GM23338 (cell line): ENCODE measurements at regions not wholly inside any gene's neighbourhood (a gene's known extent, or its start where the extent isn't known, plus 50 kb on each side); places are given as distances from the start of the nearest gene placed in this dataset.

ENCODE experiments used
- ATAC-seq: fragments of 200-7000 bp; cut with Tn5 transposase; 3 replicates; pipeline ENCODE4 v1.9.1; 2020
- DNase-seq: peaks from one replicate; pipeline ENCODE4 v3.0.0-alpha.2; 2015; ENCODE audit warnings: low spot score
- H2AFZ ChIP-seq: fragments of 200-600 bp; sonication (generic); 2 replicates; pipeline ENCODE4 v1.8.0; 2016; ENCODE audit warnings: antibody characterized with exemption, mild to moderate bottlenecking, moderate library complexity
- H3F3A ChIP-seq: fragments of 200-600 bp; sonication (generic); replicated peaks from 2 replicates; pipeline ENCODE4 v1.8.0; 2017; ENCODE audit warnings: antibody characterized with exemption, mixed run types, low read depth
- H3K27ac ChIP-seq: fragments of 200-600 bp; sonication (generic); 2 replicates; pipeline ENCODE4 v1.6.1; 2016; ENCODE audit warnings: low read depth
- H3K27me3 ChIP-seq: fragments of 200-600 bp; sonication (generic); 2 replicates; pipeline ENCODE4 v1.8.0; 2016; ENCODE audit warnings: mild to moderate bottlenecking, mixed run types, moderate library complexity; ENCODE audit not compliant: insufficient read depth
- H3K36me3 ChIP-seq: fragments of 200-600 bp; sonication (generic); 2 replicates; pipeline ENCODE4 v1.8.0; 2016; ENCODE audit warnings: mild to moderate bottlenecking; ENCODE audit not compliant: insufficient read depth
- H3K4me1 ChIP-seq: fragments of 200-600 bp; sonication (generic); 2 replicates; pipeline ENCODE4 v1.8.0; 2016; ENCODE audit warnings: mild to moderate bottlenecking, moderate library complexity; ENCODE audit not compliant: insufficient read depth
- H3K4me2 ChIP-seq: fragments of 200-600 bp; sonication (generic); 2 replicates; pipeline ENCODE4 v1.7.1; 2017; ENCODE audit warnings: mixed run types
- H3K4me3 ChIP-seq: fragments of 200-600 bp; sonication (generic); 2 replicates; pipeline ENCODE4 v1.6.1; 2016; ENCODE audit warnings: mixed run types
- H3K79me2 ChIP-seq: fragments of 200-600 bp; sonication (generic); replicated peaks from 2 replicates; pipeline ENCODE4 v1.8.0; 2017; ENCODE audit warnings: mild to moderate bottlenecking; ENCODE audit not compliant: insufficient read depth
- H3K9me2 ChIP-seq: fragments of 200-600 bp; sonication (generic); 2 replicates; pipeline ENCODE4 v1.8.0; 2017; ENCODE audit not compliant: insufficient read depth
- H4K20me1 ChIP-seq: fragments of 200-600 bp; sonication (generic); replicated peaks from 2 replicates; pipeline ENCODE4 v1.8.0; 2017; ENCODE audit warnings: mild to moderate bottlenecking; ENCODE audit not compliant: insufficient read depth
- H3K27ac Mint-ChIP-seq: 2 replicates; pipeline ENCODE4 v1.8.0; 2020; ENCODE audit warnings: inconsistent platforms, mild to moderate bottlenecking, moderate library complexity, mixed read lengths
- H3K27me3 Mint-ChIP-seq: 3 replicates; pipeline ENCODE4 v1.8.0; 2022; ENCODE audit warnings: low read depth, mild to moderate bottlenecking, moderate library complexity, mixed read lengths, inconsistent platforms; ENCODE audit not compliant: insufficient read depth, poor library complexity
- H3K36me3 Mint-ChIP-seq: 3 replicates; pipeline ENCODE4 v1.8.0; 2021; ENCODE audit warnings: low read depth, mild to moderate bottlenecking, inconsistent platforms, moderate library complexity, mixed read lengths
- H3K4me1 Mint-ChIP-seq: 3 replicates; pipeline ENCODE4 v1.8.0; 2020; ENCODE audit warnings: mild to moderate bottlenecking, inconsistent platforms, mixed read lengths
- H3K4me3 Mint-ChIP-seq: 3 replicates; pipeline ENCODE4 v1.8.0; 2021; ENCODE audit warnings: moderate library complexity, mild to moderate bottlenecking, inconsistent platforms, mixed read lengths
- H3K9me3 Mint-ChIP-seq: 3 replicates; pipeline ENCODE4 v1.8.0; 2020; ENCODE audit warnings: moderate library complexity, mild to moderate bottlenecking, inconsistent platforms, mixed read lengths
- EZH2 ChIP-seq: fragments of 200-600 bp; sonication (generic); IDR thresholded peaks from one replicate; pipeline ENCODE4 v1.8.0; 2017; ENCODE audit warnings: antibody characterized with exemption, mild to moderate bottlenecking, low read depth; ENCODE audit not compliant: unreplicated experiment
- EZH2phosphoT487 ChIP-seq: fragments of 200-600 bp; sonication (generic); IDR thresholded peaks from one replicate; pipeline ENCODE4 v1.8.1; 2018; ENCODE audit warnings: antibody characterized with exemption; ENCODE audit not compliant: unreplicated experiment
- NANOG ChIP-seq: IDR thresholded peaks from 2 replicates; pipeline ENCODE4 v1.6.1; 2016; ENCODE audit warnings: antibody characterized with exemption, borderline replicate concordance
- ZNF114 ChIP-seq: fragments of 250-450 bp; sonication (Bioruptor Pico); IDR thresholded peaks from 2 replicates; pipeline ENCODE4 v1.5.0; 2020; ENCODE audit warnings: mild to moderate bottlenecking, moderate library complexity
- TF ChIP-seq, protein P1 (sequence below): IDR thresholded peaks from 2 replicates; pipeline ENCODE4 v1.6.1; 2016; ENCODE audit warnings: antibody characterized with exemption
- TF ChIP-seq, protein P2 (sequence below), 2 experiments: fragments of 200-600 bp in 1 of 2; sonication (generic) in 1 of 2; conservative IDR thresholded peaks; 2 replicates each; pipeline versions ENCODE4 v1.5.1 to v1.6.1; 2016 to 2017; ENCODE audit warnings: antibody characterized with exemption in 2 of 2, low read depth in 2 of 2, mild to moderate bottlenecking in 2 of 2, moderate library complexity in 1 of 2
- TF ChIP-seq, protein P3 (sequence below): fragments of 250-450 bp; sonication (Bioruptor Pico); IDR thresholded peaks from 2 replicates; pipeline ENCODE4 v1.5.0; 2020; ENCODE audit warnings: mild to moderate bottlenecking, moderate library complexity

DNA sequence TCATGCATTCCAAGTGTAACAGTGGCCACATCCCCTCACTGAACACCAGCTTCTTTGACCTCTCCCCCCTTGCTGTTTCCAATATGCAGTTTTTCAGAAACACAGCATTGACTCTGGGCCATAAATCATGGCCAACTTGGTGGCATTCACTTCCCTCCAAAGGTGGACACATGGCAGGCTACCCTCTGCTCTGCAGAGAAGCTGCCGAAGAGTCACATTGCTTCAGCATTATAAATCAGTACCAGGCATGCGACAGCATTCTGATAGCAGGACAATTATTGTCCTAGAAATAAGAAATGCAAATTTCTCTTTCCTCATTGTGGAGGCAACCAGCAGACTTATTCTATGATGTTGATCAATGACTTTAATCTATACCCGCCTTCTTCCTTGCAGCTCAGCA, 475.4 kb upstream of the GHITM start:
- no peaks in the 10 kb centered on the region for H3K36me3 ChIP-seq
- no peaks in the 10 kb centered on the region for H3K79me2 ChIP-seq
- no peak overlapping the region for H3K4me2 ChIP-seq
- no peaks in the 10 kb centered on the region for H4K20me1 ChIP-seq
- no peak overlapping the region for H3K4me3 ChIP-seq
- no peak overlapping the region for H3K27ac ChIP-seq
- no peak overlapping the region for H2AFZ ChIP-seq
- no peaks in the 10 kb centered on the region; the same call in 2 of the 3 replicates for H3K4me1 Mint-ChIP-seq
- H3K36me3 Mint-ChIP-seq: no peaks in the 10 kb centered on the region
- DNase-seq: no peak
- no peak overlapping the region for H3K4me3 Mint-ChIP-seq
- no peaks in the 10 kb centered on the region; the same call in 1 of the 2 replicates for H3K4me1 ChIP-seq
- H3F3A ChIP-seq: no peaks in the 10 kb centered on the region
- no peak for ATAC-seq
- no peaks in the 10 kb centered on the region for H3K27me3 ChIP-seq
- no peak overlapping the region; the same call in 1 of the 2 replicates for H3K27ac Mint-ChIP-seq
- no peaks in the 10 kb centered on the region for H3K27me3 Mint-ChIP-seq
- no peaks in the 10 kb centered on the region for H3K9me3 Mint-ChIP-seq
- H3K9me2 ChIP-seq: peaks cover 3% of the 10 kb centered on the region; the same call in 1 of the 2 replicates
- TF ChIP-seq NANOG (no peak), EZH2 (no peak), EZH2phosphoT487 (no peak), ZNF114 (CRISPR knock-in tag) (no peak)
- TF ChIP-seq, protein P1, sequence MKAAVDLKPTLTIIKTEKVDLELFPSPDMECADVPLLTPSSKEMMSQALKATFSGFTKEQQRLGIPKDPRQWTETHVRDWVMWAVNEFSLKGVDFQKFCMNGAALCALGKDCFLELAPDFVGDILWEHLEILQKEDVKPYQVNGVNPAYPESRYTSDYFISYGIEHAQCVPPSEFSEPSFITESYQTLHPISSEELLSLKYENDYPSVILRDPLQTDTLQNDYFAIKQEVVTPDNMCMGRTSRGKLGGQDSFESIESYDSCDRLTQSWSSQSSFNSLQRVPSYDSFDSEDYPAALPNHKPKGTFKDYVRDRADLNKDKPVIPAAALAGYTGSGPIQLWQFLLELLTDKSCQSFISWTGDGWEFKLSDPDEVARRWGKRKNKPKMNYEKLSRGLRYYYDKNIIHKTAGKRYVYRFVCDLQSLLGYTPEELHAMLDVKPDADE: no peak

DNA sequence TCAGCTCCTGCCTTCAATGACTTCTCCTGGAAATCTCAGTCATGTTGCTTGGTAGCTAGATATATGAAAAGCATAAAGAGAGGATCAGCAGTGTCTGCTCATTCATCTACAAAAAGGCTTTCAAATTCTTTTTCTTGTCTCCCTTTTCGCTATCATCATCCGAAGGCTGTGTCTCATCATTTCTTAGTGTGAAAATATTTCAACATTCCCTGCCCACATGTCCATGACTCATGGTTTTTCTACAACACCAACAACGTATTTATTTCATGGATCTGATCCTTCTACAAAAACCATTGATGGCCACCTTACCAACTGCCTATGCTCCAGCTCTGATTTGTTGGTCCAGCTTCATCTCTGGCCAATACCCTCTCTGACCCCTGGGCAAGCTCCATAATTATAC, 472.5 kb upstream of the GHITM start:
- Mint-ChIP-seq H3K36me3 (no peaks in the 10 kb centered on the region; the same call in 2 of the 3 replicates), H3K9me3 (no peaks in the 10 kb centered on the region), H3K27me3 (no peaks in the 10 kb centered on the region), H3K4me3 (no peak overlapping the region), H3K27ac (no peak overlapping the region), H3K4me1 (no peaks in the 10 kb centered on the region)
- no peak overlapping the region for H2AFZ ChIP-seq
- ATAC-seq (no peak), DNase-seq (no peak)
- H4K20me1 ChIP-seq: no peaks in the 10 kb centered on the region
- H3K27me3 ChIP-seq: no peaks in the 10 kb centered on the region
- H3K36me3 ChIP-seq: no peaks in the 10 kb centered on the region
- peaks cover 3% of the 10 kb centered on the region; the same call in 1 of the 2 replicates for H3K9me2 ChIP-seq
- no peaks in the 10 kb centered on the region for H3F3A ChIP-seq
- H3K4me3 ChIP-seq: no peak overlapping the region
- no peaks in the 10 kb centered on the region for H3K79me2 ChIP-seq
- H3K27ac ChIP-seq: no peak overlapping the region
- no peak overlapping the region for H3K4me2 ChIP-seq
- TF ChIP-seq, protein P2, sequence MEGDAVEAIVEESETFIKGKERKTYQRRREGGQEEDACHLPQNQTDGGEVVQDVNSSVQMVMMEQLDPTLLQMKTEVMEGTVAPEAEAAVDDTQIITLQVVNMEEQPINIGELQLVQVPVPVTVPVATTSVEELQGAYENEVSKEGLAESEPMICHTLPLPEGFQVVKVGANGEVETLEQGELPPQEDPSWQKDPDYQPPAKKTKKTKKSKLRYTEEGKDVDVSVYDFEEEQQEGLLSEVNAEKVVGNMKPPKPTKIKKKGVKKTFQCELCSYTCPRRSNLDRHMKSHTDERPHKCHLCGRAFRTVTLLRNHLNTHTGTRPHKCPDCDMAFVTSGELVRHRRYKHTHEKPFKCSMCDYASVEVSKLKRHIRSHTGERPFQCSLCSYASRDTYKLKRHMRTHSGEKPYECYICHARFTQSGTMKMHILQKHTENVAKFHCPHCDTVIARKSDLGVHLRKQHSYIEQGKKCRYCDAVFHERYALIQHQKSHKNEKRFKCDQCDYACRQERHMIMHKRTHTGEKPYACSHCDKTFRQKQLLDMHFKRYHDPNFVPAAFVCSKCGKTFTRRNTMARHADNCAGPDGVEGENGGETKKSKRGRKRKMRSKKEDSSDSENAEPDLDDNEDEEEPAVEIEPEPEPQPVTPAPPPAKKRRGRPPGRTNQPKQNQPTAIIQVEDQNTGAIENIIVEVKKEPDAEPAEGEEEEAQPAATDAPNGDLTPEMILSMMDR (conservative IDR thresholded peaks at IDR 0.05; ENCODE audit: low read depth in 2 of 2): no peak
- no peaks in the 10 kb centered on the region; the same call in 1 of the 2 replicates for H3K4me1 ChIP-seq

DNA sequence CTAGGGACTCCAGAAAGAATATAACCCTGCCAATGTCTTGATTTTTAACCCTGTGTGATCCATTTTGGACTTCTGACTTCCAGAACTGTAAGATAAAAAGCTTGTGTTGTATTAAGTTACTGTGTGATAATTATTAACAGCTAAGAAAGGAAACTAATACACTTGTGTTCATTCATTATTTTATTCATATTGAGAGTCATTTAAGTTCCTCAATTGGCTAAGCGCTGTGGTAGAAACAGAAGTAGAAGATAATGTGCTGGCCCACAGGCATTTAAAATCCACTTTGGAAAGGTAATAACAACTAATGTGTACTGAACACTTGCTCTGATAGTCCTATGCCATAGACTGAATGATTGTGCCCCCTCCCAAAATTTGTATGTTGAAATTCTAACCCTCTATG, 471.7 kb upstream of the GHITM start:
- no peak overlapping the region for H3K4me3 ChIP-seq
- H3K4me2 ChIP-seq: no peak overlapping the region
- no peak for ATAC-seq
- H3K4me1 ChIP-seq: no peaks in the 10 kb centered on the region
- H3K4me1 Mint-ChIP-seq: no peaks in the 10 kb centered on the region
- H3K36me3 ChIP-seq: no peaks in the 10 kb centered on the region
- H2AFZ ChIP-seq: no peak overlapping the region
- H4K20me1 ChIP-seq: no peaks in the 10 kb centered on the region
- H3K4me3 Mint-ChIP-seq: no peak overlapping the region
- H3K9me3 Mint-ChIP-seq: no peaks in the 10 kb centered on the region
- H3K9me2 ChIP-seq: peaks cover 3% of the 10 kb centered on the region; the same call in 1 of the 2 replicates
- no peak overlapping the region for H3K27ac ChIP-seq
- no peaks in the 10 kb centered on the region for H3K27me3 Mint-ChIP-seq
- H3K27ac Mint-ChIP-seq: no peak overlapping the region
- H3K36me3 Mint-ChIP-seq: no peaks in the 10 kb centered on the region; the same call in 2 of the 3 replicates
- no peaks in the 10 kb centered on the region for H3K79me2 ChIP-seq
- H3K27me3 ChIP-seq: no peaks in the 10 kb centered on the region
- no peak for DNase-seq
- no peaks in the 10 kb centered on the region for H3F3A ChIP-seq
- TF ChIP-seq, protein P3, sequence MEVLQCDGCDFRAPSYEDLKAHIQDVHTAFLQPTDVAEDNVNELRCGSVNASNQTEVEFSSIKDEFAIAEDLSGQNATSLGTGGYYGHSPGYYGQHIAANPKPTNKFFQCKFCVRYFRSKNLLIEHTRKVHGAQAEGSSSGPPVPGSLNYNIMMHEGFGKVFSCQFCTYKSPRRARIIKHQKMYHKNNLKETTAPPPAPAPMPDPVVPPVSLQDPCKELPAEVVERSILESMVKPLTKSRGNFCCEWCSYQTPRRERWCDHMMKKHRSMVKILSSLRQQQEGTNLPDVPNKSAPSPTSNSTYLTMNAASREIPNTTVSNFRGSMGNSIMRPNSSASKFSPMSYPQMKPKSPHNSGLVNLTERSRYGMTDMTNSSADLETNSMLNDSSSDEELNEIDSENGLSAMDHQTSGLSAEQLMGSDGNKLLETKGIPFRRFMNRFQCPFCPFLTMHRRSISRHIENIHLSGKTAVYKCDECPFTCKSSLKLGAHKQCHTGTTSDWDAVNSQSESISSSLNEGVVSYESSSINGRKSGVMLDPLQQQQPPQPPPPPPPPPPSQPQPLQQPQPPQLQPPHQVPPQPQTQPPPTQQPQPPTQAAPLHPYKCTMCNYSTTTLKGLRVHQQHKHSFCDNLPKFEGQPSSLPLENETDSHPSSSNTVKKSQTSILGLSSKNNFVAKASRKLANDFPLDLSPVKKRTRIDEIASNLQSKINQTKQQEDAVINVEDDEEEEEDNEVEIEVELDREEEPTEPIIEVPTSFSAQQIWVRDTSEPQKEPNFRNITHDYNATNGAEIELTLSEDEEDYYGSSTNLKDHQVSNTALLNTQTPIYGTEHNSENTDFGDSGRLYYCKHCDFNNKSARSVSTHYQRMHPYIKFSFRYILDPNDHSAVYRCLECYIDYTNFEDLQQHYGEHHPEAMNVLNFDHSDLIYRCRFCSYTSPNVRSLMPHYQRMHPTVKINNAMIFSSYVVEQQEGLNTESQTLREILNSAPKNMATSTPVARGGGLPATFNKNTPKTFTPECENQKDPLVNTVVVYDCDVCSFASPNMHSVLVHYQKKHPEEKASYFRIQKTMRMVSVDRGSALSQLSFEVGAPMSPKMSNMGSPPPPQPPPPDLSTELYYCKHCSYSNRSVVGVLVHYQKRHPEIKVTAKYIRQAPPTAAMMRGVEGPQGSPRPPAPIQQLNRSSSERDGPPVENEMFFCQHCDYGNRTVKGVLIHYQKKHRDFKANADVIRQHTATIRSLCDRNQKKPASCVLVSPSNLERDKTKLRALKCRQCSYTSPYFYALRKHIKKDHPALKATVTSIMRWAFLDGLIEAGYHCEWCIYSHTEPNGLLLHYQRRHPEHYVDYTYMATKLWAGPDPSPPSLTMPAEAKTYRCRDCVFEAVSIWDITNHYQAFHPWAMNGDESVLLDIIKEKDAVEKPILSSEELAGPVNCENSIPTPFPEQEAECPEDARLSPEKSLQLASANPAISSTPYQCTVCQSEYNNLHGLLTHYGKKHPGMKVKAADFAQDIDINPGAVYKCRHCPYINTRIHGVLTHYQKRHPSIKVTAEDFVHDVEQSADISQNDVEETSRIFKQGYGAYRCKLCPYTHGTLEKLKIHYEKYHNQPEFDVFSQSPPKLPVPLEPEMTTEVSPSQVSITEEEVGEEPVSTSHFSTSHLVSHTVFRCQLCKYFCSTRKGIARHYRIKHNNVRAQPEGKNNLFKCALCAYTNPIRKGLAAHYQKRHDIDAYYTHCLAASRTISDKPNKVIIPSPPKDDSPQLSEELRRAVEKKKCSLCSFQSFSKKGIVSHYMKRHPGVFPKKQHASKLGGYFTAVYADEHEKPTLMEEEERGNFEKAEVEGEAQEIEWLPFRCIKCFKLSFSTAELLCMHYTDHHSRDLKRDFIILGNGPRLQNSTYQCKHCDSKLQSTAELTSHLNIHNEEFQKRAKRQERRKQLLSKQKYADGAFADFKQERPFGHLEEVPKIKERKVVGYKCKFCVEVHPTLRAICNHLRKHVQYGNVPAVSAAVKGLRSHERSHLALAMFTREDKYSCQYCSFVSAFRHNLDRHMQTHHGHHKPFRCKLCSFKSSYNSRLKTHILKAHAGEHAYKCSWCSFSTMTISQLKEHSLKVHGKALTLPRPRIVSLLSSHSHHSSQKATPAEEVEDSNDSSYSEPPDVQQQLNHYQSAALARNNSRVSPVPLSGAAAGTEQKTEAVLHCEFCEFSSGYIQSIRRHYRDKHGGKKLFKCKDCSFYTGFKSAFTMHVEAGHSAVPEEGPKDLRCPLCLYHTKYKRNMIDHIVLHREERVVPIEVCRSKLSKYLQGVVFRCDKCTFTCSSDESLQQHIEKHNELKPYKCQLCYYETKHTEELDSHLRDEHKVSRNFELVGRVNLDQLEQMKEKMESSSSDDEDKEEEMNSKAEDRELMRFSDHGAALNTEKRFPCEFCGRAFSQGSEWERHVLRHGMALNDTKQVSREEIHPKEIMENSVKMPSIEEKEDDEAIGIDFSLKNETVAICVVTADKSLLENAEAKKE (CRISPR knock-in tag): no peak
